H1 (cell line): ENCODE measurements at regions not wholly inside any gene's neighbourhood (a gene's known extent, or its start where the extent isn't known, plus 50 kb on each side); places are given as distances from the start of the nearest gene placed in this dataset.

Experiments
- EZH2 ChIP-seq: fragments of 200-600 bp; sonication (generic); IDR thresholded peaks from 2 replicates; pipeline ENCODE4 v1.7.1; 2012; ENCODE audit warnings: low read depth, mild to moderate bottlenecking, moderate library complexity, low read length, inconsistent platforms; ENCODE audit not compliant: severe bottlenecking
- GTF2F1 ChIP-seq: IDR thresholded peaks from 2 replicates; pipeline ENCODE4 v1.6.1; 2012; ENCODE audit warnings: low read depth, low read length, improper control_type of control experiment, borderline replicate concordance
- KDM5A ChIP-seq: fragments of 200-600 bp; IDR thresholded peaks from 2 replicates; pipeline ENCODE4 v1.7.1; 2012; ENCODE audit warnings: mild to moderate bottlenecking, low read length, inconsistent platforms, mixed read lengths
- NRF1 ChIP-seq: IDR thresholded peaks from 2 replicates; pipeline ENCODE4 v1.6.1; 2011; ENCODE audit warnings: mild to moderate bottlenecking, low read depth, low read length, improper control_type of control experiment
- PHF8 ChIP-seq: fragments of 200-600 bp; sonication (generic); conservative IDR thresholded peaks from 2 replicates; pipeline ENCODE4 v1.7.1; 2012; ENCODE audit warnings: low read depth, mild to moderate bottlenecking, inconsistent platforms, low read length, moderate library complexity
- POLR2A ChIP-seq, 2 experiments: IDR thresholded peaks; 1 replicate in 1 of 2; 2 replicates in 1 of 2; pipeline ENCODE4 v1.6.1; 2011; ENCODE audit warnings: low read depth in 2 of 2, low read length in 2 of 2, mild to moderate bottlenecking in 2 of 2; ENCODE audit errors: control extremely low read depth in 1 of 2
- POLR2AphosphoS5 ChIP-seq: IDR thresholded peaks from 2 replicates; pipeline ENCODE4 v1.6.1; 2011; ENCODE audit warnings: low read depth, low read length
- RFX5 ChIP-seq: IDR thresholded peaks from 2 replicates; pipeline ENCODE4 v1.6.1; 2011; ENCODE audit warnings: low read depth, low read length, improper control_type of control experiment, borderline replicate concordance
- SP1 ChIP-seq: IDR thresholded peaks from 2 replicates; pipeline ENCODE4 v1.6.1; 2011; ENCODE audit warnings: low read depth, low read length
- SP4 ChIP-seq: IDR thresholded peaks from 2 replicates; pipeline ENCODE4 v1.6.1; 2012; ENCODE audit warnings: low read length, inconsistent platforms
- SUZ12 ChIP-seq: fragments of 200-600 bp; sonication (generic); IDR thresholded peaks from 2 replicates; pipeline ENCODE4 v1.6.1; 2012; ENCODE audit warnings: mild to moderate bottlenecking, inconsistent platforms, low read length, moderate library complexity, mixed read lengths
- TEAD4 ChIP-seq: IDR thresholded peaks from 2 replicates; pipeline ENCODE4 v1.6.1; 2012; ENCODE audit warnings: low read depth, low read length, inconsistent platforms, mixed read lengths
- TF ChIP-seq, protein P1 (sequence below), 3 experiments: IDR thresholded peaks; 1 replicate in 2 of 3; 2 replicates in 1 of 3; pipeline versions ENCODE4 v1.5.1 to v1.6.1; 2011; ENCODE audit warnings: low read length in 3 of 3, mild to moderate bottlenecking in 3 of 3, inconsistent platforms in 2 of 3, low read depth in 1 of 3, moderate library complexity in 1 of 3; ENCODE audit not compliant: insufficient read depth in 1 of 3; ENCODE audit errors: control extremely low read depth in 1 of 3
- TF ChIP-seq, protein P2 (sequence below): IDR thresholded peaks from 2 replicates; pipeline ENCODE4 v1.6.1; 2012; ENCODE audit warnings: low read length, inconsistent platforms

DNA sequence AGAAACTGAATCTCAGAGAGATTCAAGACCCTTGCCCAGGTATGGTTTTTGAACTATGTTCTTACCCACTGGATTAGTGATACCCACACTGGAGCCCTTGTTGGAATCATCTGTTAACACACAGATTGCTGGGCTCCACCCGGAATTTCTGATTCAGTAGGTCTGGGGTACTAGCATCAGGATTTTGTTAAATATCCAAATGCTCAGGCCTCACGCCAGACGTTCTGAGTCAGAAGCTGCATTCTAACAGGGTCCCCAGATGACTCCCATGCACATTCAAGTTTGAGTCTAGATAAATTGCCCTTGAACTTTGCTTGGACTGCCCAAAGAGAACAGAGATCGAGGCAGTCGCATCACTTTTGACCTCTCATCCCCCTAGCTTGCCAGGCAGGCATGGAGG is 182.0 kb upstream of the WWC1 start:
- TF ChIP-seq GTF2F1 (no peak), EZH2 (no peak), KDM5A (no peak), TEAD4 (no peak), PHF8 (no peak), SP1 (no peak), SP4 (no peak), NRF1 (no peak), POLR2AphosphoS5 (no peak), SUZ12 (no peak), RFX5 (no peak), POLR2A (IDR thresholded peaks at IDR 0.05; ENCODE audit: control extremely low read depth in 1 of 2, low read depth in 2 of 2, low read length in 2 of 2) (no peak)
- TF ChIP-seq, protein P1, sequence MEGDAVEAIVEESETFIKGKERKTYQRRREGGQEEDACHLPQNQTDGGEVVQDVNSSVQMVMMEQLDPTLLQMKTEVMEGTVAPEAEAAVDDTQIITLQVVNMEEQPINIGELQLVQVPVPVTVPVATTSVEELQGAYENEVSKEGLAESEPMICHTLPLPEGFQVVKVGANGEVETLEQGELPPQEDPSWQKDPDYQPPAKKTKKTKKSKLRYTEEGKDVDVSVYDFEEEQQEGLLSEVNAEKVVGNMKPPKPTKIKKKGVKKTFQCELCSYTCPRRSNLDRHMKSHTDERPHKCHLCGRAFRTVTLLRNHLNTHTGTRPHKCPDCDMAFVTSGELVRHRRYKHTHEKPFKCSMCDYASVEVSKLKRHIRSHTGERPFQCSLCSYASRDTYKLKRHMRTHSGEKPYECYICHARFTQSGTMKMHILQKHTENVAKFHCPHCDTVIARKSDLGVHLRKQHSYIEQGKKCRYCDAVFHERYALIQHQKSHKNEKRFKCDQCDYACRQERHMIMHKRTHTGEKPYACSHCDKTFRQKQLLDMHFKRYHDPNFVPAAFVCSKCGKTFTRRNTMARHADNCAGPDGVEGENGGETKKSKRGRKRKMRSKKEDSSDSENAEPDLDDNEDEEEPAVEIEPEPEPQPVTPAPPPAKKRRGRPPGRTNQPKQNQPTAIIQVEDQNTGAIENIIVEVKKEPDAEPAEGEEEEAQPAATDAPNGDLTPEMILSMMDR (IDR thresholded peaks at IDR 0.05; ENCODE audit: control extremely low read depth in 1 of 3, insufficient read depth in 1 of 3, low read depth in 1 of 3, low read length in 3 of 3) = no peak
- TF ChIP-seq, protein P2, sequence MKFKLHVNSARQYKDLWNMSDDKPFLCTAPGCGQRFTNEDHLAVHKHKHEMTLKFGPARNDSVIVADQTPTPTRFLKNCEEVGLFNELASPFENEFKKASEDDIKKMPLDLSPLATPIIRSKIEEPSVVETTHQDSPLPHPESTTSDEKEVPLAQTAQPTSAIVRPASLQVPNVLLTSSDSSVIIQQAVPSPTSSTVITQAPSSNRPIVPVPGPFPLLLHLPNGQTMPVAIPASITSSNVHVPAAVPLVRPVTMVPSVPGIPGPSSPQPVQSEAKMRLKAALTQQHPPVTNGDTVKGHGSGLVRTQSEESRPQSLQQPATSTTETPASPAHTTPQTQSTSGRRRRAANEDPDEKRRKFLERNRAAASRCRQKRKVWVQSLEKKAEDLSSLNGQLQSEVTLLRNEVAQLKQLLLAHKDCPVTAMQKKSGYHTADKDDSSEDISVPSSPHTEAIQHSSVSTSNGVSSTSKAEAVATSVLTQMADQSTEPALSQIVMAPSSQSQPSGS = no peak
